ENCODE measurements at regions not wholly inside any gene's neighbourhood (a gene's known extent, or its start where the extent isn't known, plus 50 kb on each side); places are given as distances from the start of the nearest gene placed in this dataset.

GRCh38 chrX:45689971-45690370 lies 489.3 kb upstream of the DIPK2B start:
- in situ Hi-C loops (cut with MboI; ENCODE audit: low sequenced_read_pairs) (no loop called here), dilution Hi-C loops (cut with HindIII; ENCODE audit: low sequenced_read_pairs, unreplicated experiment) (no loop called here), intact Hi-C loops (cut with micrococcal nuclease) (no loop called here)
- Histone ChIP-seq H2BK20ac (ENCODE audit: low read depth, low read length) (no peak overlapping the region), H2BK15ac (ENCODE audit: low read depth, low read length) (no peak overlapping the region), H3K27ac (ENCODE audit: insufficient read depth, low read length) (no peak overlapping the region), H4K8ac (ENCODE audit: low read depth in 2 of 2, low read length in 2 of 2) (no peak overlapping the region), H3K27me3 (ENCODE audit: control insufficient read depth, insufficient read depth, low read length) (peaks cover 6% of the 10 kb centered on the region; the same call in 1 of the 2 replicates), H3K4me2 (ENCODE audit: low read depth, low read length) (no peak overlapping the region), H3K4ac (ENCODE audit: low read depth, low read length) (no peak overlapping the region), H4K20me1 (ENCODE audit: insufficient read depth, low read length) (no peaks in the 10 kb centered on the region), H3K9ac (ENCODE audit: low read depth, low read length) (no peak overlapping the region), H3K23ac (ENCODE audit: low read depth, low read length) (no peak overlapping the region), H2AFZ (replicated peaks; ENCODE audit: low read length, poor library complexity) (no peak overlapping the region), H3K14ac (replicated peaks; ENCODE audit: low read depth, low read length) (no peak overlapping the region), H3K18ac (ENCODE audit: low read depth, low read length) (no peak overlapping the region), H3K79me1 (ENCODE audit: low read depth in 1 of 2, low read length in 2 of 2) (no peaks in the 10 kb centered on the region), H2AK5ac (ENCODE audit: low read depth, low read length) (no peak overlapping the region), H3K9me3 (ENCODE audit: control insufficient read depth, insufficient read depth, low read length) (0 out of 2 replicates have a peak, but pooled peaks cover 4% of the 10 kb centered on the region), H2AK9ac (replicated peaks; ENCODE audit: low read depth, low read length, poor library complexity) (no peak overlapping the region), H3K4me3 (ENCODE audit: insufficient read depth, low read depth, low read length) (no peak overlapping the region), H4K5ac (ENCODE audit: low read depth, low read length) (no peak overlapping the region), H4K91ac (ENCODE audit: insufficient read depth, low read depth, low read length) (no peak overlapping the region), H2BK120ac (ENCODE audit: low read depth, low read length) (no peak overlapping the region), H3K9me1 (ENCODE audit: insufficient read depth, low read length) (no peaks in the 10 kb centered on the region), H3K56ac (ENCODE audit: extremely low read depth, insufficient read depth, low read length) (no peak overlapping the region), H2BK5ac (ENCODE audit: low read depth, low read length, poor library complexity, severe bottlenecking) (no peak overlapping the region), H3K4me1 (ENCODE audit: control insufficient read depth, insufficient read depth, low read length) (no peaks in the 10 kb centered on the region), H3K36me3 (ENCODE audit: control insufficient read depth, insufficient read depth, low read length) (no peaks in the 10 kb centered on the region)
- TF ChIP-seq ELK1 (IDR thresholded peaks at IDR 0.05; ENCODE audit: borderline replicate concordance, low read depth, low read length) (no peak), RAD21 (IDR thresholded peaks at IDR 0.05; ENCODE audit: low read length) (no peak), SMC3 (IDR thresholded peaks at IDR 0.05; ENCODE audit: low read depth, low read length) (no peak), FOS (IDR thresholded peaks at IDR 0.05; ENCODE audit: low read depth, low read length) (no peak), RFX5 (IDR thresholded peaks at IDR 0.05; ENCODE audit: low read depth, low read length) (no peak), USF2 (IDR thresholded peaks at IDR 0.05; ENCODE audit: low read depth, low read length) (no peak), BHLHE40 (IDR thresholded peaks at IDR 0.05; ENCODE audit: low read depth, low read length) (no peak), CEBPB (IDR thresholded peaks at IDR 0.05; ENCODE audit: low read depth, low read length) (no peak), CHD1 (IDR thresholded peaks at IDR 0.05; ENCODE audit: low read depth, low read length) (no peak), RCOR1 (IDR thresholded peaks at IDR 0.05; ENCODE audit: insufficient replicate concordance, low read length) (no peak), MAZ (IDR thresholded peaks at IDR 0.05; ENCODE audit: borderline replicate concordance, low read depth, low read length) (no peak), MAFK (IDR thresholded peaks at IDR 0.05; ENCODE audit: low read depth, low read length) (no peak), MXI1 (IDR thresholded peaks at IDR 0.05; ENCODE audit: borderline replicate concordance, low read depth, low read length) (no peak)
- ATAC-seq (ENCODE audit: low read depth) (no peak), DNase-seq (no peak)
- POLR2A ChIA-PET (ENCODE audit: unreplicated experiment), result no interaction called here
- CTCF ChIA-PET, result no interaction called here
- no TSS peak for BruUV-seq (replicated peaks)
- 11% methylated on average over 1 of the region's 1 CpG; no CpG with 5 or more reads in 1 of the 2 experiments for WGBS, 2 experiments (ENCODE audit: extremely low coverage in 2 of 2, insufficient read length in 1 of 2)

Data from IMR-90 (cell line).